ENCODE measurements at regions not wholly inside any gene's neighbourhood (a gene's known extent, or its start where the extent isn't known, plus 50 kb on each side); places are given as distances from the start of the nearest gene placed in this dataset.

DNA sequence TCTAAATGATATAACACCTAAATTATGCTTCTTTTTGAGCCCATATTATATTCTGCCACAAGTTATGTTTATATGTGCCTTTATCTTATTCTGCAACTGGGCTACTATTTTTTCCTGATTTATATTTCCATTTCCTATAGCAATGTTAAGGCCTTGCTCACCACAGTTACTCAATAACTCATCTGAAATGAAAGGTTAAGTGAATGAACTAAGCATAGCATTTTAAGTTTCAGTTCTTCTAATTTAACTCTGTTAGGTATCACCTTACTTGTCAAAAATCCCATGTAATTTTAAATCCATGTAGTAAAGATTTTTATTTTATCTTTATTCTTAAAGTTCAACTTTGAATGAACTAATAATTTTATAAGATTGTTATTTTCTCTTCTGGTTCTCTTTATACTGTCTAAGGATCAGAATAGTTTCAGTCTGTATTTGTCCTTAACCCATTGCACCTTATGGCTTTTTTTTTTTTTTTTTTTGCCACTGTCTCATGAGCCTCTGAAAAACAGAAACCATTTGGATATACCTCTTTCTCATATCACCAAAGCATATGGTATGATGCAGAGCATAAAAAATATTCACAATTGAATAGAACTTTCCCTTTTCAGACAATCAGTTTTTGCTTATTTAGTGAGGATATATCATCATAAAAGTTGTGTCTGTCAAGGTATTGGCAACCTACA lies 301.8 kb upstream of the ZWINT start:
- DNase-seq = no peak
- intact Hi-C loops (cut with DNase I) = no loop called here

DNA sequence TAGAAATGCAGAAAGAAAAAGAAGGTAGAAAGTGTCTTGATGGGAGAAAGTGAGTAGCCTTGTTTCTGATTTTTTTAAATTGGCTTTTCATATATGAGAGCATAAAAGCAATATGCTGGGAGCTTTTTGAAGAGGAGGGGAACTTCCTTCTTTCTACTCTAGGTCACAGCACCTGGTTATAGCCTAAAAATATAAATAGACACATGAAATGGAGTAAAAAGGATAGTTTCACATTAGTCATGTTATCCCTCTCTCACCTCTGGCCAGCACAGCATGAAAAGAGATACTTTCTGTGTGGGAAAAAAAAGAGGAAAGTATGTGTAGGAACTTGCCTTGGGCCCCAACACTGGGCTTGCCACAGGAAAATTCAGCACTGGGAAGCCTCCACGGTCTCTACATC lies 292.2 kb upstream of the ZWINT start:
- intact Hi-C loops (cut with DNase I) = no loop called here

DNA sequence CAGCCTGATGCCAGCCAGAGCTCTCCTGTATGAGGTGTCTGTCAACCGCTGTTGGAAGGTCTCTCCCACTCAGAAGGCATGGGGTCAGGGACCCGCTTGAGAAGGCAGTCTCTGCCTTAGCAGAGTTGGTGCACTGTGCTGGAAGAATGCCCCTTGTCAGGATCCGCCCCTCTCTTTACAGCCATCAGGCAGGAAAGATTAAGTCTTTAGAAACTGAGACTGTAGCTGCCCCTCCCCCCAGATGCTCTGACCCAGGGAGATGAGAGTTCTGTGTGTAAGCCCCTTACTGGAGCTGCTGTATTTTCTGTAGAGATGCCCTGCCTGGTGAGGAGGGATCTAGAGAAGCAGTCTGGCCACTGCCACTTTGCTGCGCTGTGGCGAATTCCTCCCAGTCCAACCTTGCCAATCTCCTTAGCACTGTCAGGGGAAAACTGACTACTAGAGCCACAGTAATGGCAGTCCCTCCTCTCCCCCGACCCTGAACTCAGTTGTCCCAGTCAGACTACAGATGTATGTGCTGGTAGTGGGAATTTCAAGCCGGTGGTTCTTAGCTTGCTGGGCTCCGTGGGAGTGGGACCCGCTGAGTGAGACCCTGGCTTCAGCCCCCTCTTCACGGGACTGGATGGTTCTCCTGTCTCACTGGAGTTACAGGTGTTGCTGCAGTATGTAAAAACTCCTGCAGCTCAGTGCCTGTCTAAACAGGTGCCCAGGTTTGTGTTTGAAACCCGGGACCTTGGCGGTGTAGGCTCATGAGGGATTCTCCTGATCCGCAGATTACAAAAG lies 285.5 kb upstream of the ZWINT start:
- no peak for DNase-seq
- intact Hi-C loops (cut with DNase I) = no loop called here

More for the DNA sequence above, 292.2 kb upstream of the ZWINT start:
- DNase-seq = no peak

DNA sequence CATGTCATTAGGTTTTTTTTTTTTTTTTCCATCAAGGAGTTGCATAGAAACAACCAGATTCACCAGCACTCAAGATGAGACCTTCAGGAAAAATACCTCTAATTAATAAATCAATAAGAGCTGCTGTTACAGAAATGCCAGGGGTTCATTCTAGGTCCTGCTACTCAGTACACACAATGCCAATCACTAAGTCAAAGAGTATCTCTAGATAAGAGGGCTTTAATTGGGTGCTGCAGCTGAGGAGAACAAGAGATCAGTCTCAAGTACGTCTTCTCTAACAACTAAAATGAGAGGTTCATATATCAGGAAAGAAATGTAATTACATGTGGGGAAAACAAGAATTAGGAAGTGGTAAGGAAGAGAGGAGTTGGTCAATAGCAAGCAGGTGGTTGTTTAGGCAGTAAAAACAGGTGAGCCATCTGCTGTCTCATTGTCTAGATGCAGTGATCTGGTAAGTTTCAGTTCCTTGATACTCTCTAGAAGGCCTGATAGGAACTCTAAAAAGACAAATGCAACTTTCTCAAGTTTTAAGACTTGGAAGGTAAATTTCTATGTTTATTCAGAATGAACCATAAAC lies 272.9 kb upstream of the ZWINT start:
- no peak for DNase-seq
- intact Hi-C loops (cut with DNase I) = no loop called here

DNA sequence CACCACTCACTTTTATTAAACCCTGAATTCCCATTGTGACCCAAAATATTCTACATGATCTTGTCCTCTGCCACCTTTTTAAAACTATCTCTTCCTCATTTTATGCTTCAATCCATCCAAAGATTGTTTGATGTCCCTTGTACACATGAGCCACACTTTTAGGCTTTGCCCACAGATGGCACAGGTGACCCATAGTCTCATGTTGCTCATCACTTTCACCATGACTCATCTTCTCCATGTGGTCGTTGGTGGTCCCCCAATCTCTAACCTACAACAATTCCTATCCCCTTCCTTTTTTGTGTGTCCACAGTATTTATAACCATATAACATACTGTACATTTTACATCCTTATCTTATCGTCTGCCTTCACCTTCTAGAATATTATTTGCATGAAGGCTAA lies 271.5 kb upstream of the ZWINT start:
- no peak for DNase-seq
- intact Hi-C loops (cut with DNase I) = no loop called here

DNA sequence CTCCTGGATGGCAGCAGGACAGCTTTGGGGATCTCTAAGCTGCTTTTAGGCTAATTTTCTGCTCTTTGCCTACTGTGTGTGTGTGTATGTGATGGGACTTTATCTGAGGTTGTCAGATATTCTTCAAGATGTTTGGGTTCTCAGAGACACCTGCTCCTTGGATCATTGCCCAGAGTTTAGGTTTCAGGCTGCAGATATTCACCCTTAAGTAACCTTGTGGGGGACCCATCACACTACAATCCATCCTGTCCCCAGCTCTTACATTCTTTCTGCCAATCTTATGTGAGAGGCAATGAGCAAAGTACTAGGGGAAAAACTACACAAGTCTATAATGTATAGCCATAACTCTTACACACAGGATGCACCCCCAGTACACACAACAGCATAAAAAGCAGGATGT lies 263.0 kb upstream of the ZWINT start:
- intact Hi-C loops (cut with DNase I) = no loop called here
- no peak for DNase-seq

DNA sequence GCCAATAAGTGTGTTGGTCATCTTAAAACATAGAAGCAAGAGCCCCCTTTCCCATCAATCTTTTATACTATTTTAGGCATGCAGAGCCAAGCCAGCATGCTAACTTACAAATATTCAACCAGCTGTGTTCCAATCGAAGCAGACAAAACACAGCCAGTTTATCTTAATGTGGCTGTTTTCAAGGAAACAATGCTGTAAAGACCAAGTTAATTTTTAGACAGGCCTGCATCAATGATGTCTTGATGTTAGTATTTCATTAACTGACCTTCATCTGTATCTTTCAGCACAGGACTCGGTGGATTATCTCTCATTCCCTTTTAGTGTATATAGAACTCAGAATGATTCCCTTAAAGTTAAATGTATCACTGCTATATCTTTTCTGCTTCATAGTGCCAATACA lies 262.0 kb upstream of the ZWINT start:
- intact Hi-C loops (cut with DNase I) = no loop called here
- no peak for DNase-seq

DNA sequence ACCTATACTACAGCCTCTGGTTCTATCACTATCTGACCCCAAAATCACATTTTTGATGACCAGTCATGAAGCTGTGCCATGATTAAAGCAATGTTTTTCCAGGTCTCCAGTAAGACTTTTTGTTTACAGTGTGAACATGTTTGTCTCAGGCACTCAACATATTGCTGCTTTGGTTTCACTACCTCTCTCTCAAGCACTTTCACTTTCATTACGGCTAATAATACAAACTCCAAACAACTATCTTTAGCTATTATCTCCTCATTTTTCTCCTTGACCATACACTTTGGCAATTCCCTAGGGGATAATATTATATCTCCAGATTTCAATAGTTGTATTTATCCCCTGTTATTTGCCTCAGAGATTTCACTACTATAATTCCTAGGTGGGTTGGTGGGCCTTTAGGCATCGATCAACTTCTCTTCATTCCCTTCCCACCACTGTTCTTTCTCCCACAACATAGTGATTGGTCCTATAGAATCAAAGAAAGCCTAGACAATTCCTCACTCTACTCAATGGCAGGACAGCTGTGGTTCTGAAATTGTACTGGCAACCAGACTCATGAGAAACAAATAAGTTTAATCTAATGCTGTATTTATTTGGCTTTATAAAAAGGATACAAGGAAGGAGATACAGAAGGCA lies 261.4 kb upstream of the ZWINT start:
- intact Hi-C loops (cut with DNase I) = no loop called here

DNA sequence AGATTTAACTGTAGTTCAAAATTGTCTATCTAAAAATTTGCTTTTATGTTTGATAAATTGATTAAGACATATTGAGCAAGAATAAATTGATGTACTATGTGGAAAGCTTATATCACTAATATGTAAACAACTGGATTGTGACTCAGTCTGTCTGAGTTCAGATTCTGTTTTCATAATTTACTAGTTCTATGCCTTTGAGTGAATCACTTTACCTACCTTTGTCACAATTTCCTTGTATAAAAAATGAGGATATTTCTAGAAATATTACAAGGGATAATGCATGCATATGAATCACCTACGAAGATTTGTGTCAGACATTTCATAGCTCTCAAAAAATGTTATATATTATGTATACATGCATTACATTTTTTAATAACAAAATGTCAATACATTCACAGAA lies 245.1 kb upstream of the ZWINT start:
- intact Hi-C loops (cut with DNase I) = no loop called here
- no peak for DNase-seq

More for the DNA sequence above, 261.4 kb upstream of the ZWINT start:
- DNase-seq = no peak

DNA sequence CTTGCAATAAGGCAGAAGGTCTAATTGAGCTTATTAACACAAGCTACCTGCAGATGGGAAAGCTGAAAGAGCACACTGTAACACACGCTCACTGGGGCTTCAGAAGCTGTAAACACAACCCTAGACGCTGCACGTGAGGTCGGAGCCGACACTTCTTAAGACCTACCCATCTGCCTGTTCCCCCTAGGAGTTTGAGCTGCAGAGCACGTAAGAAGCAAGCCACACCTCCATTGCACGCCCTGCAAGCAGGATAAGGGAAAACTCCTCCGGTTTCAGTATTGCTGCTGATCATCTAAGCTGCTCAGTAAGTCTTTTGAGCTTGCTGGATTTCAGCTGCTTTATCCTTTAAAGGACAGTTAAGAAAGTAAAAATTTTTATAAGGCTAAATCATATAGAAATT lies 244.0 kb upstream of the ZWINT start:
- intact Hi-C loops (cut with DNase I) = no loop called here
- DNase-seq = peak in 5 of 42 donors; percentile 3 to 50 (median 14)

DNA sequence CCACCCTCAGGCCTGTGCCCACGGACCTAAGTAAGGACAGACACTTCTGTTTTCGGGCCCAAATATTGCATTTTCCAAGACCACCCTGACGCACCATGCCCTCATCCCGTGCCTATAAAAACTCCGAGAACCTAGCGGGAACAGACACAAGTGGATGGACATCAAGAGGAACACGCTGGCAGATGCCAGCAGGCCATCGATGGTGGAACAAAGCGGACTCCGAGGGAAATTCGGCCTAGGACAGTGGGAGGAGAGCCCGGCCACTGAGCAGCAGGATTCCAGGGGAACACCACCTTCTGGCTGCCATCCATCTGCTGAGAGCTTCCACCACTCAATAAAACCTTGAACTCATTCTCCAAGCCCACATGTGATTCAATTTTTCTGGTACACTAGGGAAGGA lies 243.6 kb upstream of the ZWINT start:
- no peak for DNase-seq
- intact Hi-C loops (cut with DNase I) = no loop called here

DNA sequence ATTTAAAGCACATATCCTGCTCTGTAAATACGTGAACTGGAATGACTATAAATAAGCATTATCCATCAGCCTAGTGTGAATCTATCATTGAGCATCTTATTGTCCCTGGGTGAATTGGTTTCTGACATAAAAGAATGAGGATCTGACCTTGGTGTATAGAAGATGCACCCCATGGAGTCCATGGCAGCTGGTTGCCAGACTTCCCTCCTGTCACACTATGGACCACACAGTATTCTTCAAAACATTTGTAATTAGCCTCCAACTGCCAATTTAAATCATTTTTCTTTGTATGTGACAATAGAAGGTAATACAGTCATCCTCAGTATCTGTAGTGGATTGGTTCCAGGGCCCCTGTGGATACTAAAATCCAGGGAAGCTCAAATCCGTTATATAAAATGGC lies 238.1 kb upstream of the ZWINT start:
- DNase-seq = no peak
- intact Hi-C loops (cut with DNase I) = no loop called here

DNA sequence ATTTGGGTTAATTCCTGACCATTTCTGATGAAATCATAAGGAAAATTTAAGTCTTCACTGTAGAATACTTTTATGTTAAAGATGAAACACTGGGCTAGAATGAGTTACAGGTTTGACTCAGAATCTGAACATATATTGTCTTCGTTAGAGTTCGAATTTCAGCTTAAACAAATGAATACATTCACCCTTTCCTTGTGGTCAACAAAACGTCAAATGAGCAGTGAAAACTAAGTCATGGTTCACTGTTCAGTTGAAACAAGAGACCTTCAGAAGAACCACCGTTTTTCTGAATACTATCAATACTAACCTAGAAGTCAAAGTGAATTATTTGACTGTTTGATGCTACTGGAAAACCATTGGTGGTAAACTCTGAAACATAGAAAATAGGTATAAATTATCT lies 235.2 kb upstream of the ZWINT start:
- no peak for DNase-seq
- intact Hi-C loops (cut with DNase I) = no loop called here

DNA sequence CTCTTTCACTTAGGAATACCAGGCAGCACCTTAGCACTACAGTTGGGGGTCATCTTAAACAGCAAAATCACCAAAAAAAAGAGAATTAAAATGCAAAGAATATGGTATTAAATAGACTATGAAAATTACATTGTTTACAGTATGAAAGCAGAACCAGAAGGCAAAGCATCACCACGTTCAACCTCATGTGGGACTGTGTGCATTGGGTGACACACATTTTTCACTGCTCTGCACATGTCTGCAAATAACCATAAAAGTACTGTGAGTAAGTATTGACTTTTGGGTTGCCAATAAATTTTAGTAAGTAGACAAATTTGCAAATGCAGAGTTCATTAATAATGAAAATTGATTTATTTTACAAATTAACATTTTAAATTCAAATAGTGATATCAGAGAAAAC lies 232.1 kb upstream of the ZWINT start:
- intact Hi-C loops (cut with DNase I) = no loop called here
- no peak for DNase-seq

DNA sequence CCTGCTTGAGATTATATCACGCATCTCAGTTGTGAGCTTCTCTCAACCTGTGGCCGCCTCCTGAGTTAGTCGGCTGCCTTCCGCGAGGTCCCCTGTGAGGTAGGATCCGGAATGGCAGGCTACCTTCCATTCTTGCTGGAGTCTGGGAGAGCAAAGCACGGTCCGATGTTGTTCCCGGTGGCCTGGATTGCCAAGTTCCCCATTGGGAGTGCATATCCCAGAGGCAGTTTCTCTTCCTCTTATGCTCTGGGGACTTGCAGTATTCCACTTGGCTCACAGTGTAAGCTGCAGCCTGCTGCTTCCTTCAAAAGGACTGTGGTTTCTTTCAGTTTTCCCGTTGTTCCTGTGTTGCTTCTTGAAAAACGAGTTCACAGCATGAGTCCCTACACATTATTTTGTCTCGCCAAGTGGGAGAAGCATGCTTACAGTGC lies 225.4 kb upstream of the ZWINT start:
- no peak for DNase-seq
- intact Hi-C loops (cut with DNase I) = no loop called here

DNA sequence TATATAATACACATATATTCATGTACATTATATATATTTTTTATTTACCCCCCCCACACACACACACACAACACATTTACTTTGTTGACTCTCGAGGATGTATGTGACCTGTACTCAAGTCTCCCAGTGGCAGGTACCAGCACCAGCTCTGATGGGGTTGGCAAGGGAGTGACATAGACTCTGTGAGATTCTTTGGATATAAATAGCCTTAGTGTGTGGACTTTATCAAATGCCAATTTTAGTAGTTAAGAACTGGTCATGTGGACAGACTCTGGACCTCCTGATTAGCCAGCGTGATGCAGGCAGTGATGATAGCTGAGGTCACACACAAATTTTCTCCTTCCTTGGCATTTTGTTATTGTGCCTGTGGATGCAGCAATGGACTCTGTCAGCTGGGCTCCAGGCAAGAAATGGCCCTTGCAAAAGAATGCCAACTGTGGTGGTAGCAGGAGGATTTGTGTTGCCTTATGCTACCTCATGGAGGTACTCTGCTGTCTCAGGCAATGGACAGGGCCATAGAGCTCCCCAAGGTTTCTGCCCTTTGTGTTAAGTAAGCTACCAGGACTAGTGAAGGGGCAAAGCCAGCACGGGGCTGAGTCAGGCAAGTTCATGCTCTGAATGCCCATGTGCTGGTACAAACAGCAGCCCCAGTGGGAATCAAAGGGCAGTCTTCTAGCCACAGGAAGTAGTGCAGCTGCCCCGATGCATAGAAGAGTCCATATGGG lies 224.6 kb upstream of the ZWINT start:
- intact Hi-C loops (cut with DNase I) = no loop called here
- DNase-seq = no peak

DNA sequence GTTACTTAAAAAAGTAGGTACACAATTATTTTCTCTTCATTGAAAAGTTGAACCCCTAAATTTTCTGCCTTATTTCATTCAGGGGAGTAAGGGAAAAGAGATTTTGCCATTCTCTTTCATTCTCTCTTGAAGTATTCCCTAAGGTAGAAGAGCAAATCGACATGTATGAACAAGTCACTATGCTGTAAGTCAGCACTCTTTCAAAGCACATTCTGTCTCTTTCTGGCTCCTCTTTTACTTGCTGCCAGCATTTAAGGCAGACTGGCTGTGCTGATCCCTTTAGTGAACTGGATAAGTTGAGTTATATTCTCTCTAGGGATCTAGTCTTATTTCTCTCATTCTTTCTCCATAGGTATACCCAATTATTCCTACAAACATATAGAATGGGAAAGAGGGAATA lies 222.3 kb upstream of the ZWINT start:
- no peak for DNase-seq
- intact Hi-C loops (cut with DNase I) = no loop called here

DNA sequence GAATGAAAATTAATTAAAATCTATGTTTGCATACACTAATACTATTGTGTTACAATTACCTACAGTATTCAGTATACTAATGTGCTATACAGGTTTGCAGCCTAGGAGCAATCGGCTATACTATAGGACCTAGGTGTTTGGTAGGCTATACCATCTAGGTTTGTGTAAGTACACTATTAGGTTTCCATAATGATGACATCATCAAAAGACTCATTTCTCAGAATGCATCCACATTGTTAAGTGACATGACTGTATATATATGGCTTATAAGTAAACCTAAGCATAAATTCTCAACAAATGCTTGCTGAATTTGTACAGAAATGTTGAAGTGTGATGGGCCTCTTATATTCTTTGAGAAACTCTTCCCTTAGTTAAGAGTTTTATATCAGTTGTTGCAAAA lies 206.5 kb upstream of the ZWINT start:
- DNase-seq = no peak
- intact Hi-C loops (cut with DNase I) = no loop called here

DNA sequence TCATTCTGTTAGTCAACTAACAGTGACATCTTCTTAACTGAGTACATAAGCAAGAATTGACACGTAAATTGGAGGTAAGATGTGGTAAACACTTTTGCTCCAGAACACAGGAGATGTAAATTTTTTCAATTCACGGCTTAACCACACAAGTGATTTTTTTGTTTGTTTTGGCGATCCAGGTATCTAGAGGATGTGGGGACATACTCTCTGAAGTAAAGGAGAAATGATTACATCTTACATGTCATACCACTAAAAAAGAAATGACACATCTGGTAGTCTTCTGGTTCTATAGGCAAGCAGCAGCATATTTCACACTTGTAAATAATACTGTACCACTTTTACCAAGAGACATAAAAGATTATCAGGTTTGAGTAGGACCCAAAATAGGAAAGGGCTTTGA lies 200.3 kb upstream of the ZWINT start:
- intact Hi-C loops (cut with DNase I) = no loop called here
- no peak for DNase-seq

DNA sequence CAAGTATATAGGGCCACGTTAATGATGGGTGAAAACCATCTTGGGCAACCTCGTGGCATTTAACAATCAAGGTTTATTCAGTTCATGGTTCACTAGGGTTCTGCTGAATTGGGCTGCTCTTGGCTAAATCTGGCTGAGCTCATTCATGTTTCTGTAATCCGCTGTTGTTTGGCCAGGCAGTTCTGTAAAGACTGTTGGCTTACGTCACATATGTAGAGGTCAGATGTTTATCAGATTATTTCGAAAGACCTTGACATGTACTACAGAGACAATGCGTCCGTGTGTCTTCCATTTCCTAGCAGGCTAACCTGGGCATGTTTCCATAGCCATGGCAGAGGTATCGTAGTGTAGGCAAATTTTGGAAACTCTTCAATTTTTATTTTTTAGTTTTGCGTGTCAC lies 190.0 kb upstream of the ZWINT start:
- intact Hi-C loops (cut with DNase I) = no loop called here
- no peak for DNase-seq
